HT-29 (cell line): ENCODE measurements at regions not wholly inside any gene's neighbourhood (a gene's known extent, or its start where the extent isn't known, plus 50 kb on each side); places are given as distances from the start of the nearest gene placed in this dataset.
"Not testable (repeated sequence)": the region's sequence is repeated elsewhere in the genome, so short reads cannot be mapped to it uniquely, and the experiment has no call there.

Experiments used
- DNase-seq: peaks from one replicate; pipeline ENCODE4 v3.0.0-alpha.2; 2015; ENCODE audit warnings: low spot score

- no peak for DNase-seq
Measured at GRCh38 chr7:42722716-42723115, 189.2 kb downstream of the C7orf25 start.

DNA sequence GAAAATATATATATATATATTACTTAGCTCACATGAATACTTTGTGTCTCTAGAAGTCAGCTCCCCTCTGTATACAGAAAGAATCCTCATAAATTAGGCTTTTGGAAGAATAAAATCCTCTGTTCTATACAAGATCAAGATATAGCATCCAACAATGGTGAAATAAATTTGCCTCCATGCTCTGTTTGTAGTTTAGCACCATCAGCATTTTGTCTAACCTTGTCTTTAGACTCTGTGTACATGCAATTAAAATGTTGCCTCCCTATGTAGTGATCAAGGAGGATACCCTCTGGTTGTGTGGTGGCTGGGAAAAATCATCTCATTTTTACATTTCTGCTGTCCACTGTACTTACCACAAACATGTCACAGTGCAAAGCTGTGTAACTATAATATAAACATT, 189.7 kb downstream of the C7orf25 start:
- DNase-seq: no peak

DNA sequence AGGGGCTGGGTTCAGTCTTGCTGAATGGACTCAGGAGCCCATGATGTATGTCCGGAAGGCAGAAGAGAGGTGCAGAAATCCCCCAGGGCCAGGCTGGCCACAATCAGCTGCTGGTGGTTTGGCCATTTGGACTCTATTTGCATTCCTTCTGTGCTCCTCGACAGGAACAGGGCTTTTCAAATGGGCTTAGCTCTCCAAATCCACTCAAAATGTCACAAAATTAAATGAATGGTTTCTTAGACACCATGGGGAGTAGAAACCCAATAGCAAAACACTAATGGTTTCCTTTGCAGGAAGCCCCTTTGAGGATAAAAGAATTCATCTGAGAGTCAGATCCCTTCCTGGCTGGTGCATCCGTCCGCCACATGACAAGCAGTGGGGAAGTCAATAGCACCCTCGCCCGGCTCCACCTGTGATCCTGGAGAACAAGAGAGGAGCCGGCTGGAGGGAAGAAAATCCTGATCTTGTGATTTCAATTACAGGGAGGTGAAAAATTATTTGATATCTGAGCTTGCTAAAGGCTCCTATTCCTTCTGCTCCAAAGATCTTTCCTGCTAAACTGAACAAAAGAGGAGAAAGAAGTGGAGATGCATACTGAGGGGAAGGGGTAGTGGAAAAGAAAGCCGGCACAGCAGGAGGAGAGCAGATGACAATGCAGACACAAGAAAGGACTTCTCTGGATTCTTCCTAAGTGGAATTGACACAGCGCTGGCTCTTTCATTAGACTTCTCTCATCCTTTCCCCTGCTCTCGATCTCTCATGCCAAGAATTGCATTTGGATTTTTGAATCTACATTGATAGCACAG, 190.7 kb downstream of the C7orf25 start:
- DNase-seq: no peak

DNA sequence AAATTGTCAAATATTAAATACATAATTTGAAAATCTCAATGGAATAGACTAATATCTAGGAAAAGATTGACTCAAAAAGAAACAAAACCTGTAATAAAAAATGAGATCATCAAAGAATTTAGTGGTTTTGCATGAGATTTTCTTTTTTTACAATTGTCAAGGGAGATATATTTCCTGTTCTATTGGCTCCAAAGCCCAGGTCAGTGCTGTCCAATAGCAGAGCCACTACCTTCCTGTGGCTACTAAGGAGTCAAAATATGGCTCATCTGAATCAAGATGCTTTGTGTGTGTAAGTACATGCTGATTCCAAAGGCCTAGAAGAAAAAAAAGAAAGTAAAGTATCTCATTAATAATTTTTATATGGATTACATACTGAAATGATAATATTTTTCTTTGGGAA, 191.9 kb downstream of the C7orf25 start:
- no peak for DNase-seq

GRCh38 chr7:42718466-42718865, 193.4 kb downstream of the C7orf25 start:
- not testable (repeated sequence) for DNase-seq

- no peak for DNase-seq
Measured at GRCh38 chr7:42714356-42714755, 197.5 kb downstream of the C7orf25 start.

DNA sequence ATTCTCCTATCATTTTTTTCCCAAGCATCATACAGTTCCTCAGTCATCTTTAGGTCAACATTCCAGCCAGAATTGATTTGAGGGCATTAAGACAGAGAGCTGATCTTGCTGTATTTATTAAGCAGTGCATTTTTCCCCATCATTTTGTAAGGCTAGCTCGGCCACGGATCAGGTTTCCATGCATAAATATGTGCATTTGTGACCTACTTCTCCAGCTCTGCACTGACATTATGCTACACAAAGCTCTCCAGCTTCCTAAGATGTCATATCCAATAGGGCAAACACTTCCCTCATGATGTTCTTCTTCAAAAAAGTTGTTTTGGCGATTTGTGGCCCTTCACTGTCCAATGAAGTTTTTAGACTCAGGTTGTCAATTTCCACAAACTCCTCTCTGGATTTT, 202.6 kb downstream of the C7orf25 start:
- DNase-seq: no peak

- DNase-seq: no peak
Measured at GRCh38 chr7:42704710-42705109, 207.2 kb downstream of the C7orf25 start.

- no peak for DNase-seq
Measured at GRCh38 chr7:42702647-42703046, 209.2 kb downstream of the C7orf25 start.

- DNase-seq: no peak
Measured at GRCh38 chr7:42700406-42701327, 211.2 kb downstream of the C7orf25 start.

DNA sequence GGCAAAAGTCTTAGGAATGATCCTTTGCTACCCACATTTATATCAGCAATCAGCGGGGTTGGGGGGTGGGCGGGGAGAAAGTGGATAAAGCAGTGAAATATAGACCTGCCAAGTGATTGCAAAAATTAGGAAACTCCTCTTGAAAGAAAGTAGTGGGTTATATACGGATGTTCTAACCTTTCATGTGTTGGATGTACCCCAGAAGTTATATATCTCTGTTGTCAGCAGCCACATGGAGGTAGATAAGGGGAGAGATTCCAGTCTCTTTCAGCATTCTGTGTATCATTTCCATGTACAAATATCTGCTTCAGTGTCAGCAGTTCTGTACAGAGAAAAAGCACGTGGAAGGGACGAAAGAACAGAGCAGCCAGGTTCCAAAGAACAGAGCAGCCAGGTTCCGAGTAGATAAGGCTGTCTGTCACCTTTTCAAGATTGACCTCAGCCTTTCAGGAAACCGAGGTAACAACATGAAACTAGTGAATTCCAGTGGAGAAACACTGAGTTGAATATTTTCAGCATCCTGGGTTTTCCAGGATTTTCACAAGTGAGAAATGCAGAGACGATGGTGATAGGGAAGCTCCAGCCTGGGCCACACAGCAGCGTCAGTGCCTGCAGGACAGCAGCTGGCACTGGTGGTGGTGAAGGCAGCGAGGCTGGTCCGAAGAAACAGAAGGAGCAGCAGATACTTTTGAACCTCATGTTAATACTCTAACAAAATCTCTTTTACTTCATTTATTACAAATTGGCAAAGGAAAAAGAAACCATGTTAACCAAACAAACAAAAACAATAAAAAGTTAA, 212.3 kb downstream of the C7orf25 start:
- no peak for DNase-seq

DNA sequence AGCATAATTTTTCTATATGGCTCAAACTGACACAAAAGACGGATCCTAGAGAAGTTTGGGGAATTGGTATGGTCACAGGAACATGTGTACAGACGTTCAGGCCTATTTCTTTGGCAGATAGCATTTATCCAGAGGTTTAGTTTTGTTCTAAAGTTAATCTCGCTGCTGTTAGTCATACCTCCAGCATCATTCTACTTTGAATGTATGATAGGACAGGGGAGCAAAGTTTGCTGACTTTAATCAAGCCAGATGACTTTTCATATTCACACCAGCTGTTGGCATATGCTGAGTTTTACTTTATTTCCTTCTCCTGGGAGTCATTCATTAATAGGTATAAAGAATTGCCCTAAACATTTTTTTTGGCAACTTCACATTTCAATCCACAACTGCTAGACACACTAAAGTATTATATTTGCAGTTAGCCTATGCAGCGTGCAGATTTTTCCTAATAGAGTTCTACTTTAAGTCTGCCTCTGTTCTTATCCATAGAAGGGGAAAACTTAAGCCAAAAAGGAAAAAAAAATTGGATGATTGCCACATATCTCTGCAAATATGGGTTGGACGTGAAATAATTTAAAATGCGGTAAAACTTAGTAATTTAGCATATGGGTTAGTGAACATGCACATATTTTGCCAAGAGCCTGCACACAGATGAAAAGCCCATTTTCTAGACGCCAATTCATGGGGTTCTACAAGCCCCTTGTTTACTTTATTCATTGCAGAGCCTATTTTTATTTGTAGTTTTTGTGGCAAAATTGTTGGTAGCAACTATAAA, 213.1 kb downstream of the C7orf25 start:
- DNase-seq: no peak

DNA sequence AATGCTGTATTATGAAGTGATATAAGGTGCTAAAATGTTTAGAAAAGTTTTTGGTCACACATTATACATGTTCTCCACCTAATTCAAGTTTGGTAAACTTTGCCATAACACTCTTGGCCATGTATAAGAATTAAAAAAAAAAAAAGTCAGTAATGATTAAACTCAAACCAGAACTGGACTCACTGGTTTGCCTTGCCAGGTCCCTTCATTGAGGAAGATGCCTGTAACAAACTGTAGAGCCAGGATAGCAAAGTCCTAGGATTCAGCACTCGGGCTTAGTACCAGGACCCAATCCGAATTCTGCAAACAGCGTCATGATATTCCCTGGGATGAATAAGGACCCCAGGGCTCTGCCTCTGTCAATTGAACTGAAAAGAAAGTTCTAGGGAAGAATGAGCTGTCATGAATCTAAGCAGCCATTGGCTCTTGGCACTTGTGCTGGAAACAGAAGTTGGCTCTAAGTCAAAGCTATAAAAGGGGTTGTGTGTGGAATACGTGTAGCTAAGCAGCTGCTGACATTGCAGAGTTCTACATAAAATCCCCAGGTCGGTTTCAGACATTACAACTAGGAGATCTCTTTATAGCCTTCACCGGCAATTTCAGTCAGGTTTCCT, 216.9 kb downstream of the C7orf25 start:
- no peak for DNase-seq

DNA sequence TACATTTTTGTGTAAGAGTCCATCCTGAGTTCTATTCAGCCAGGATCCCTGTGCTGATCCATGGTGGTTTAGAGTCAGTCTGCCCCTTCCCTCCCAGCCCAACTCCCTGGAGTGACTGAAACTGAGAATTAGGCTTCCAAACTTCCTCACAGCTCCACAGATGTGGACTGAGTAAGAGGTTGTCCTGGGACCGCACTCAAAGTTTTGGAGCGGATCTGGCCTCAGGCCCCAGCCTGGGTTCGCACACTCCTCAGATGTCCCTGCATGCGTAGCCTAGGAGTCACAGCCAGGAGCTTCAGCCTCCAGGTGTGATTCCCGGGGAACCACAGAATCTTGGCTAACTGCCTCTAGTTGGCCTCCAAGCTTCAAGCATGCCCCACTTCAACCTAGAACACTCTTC, 218.1 kb downstream of the C7orf25 start:
- no peak for DNase-seq

DNA sequence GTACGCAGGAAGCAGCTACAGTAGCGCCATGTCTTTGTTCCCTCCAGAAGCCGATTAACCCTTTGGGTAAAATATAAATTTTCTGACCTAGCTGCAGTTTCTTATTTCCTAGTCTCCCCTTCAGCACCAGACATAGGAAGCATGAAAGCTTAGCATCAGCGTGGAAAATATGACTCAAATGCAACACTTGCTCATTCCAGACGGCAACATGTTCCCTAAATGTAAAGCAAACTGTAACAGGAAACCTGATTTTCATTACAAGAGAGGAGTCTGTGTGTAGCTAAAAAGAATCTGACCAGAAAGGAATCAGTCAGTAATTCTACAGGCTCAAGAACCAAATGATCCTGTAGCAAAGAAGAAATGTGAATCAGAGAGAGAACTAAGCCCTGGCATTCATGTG, 219.2 kb downstream of the C7orf25 start:
- DNase-seq: no peak

- peak; percentile 44 for DNase-seq
Measured at GRCh38 chr7:42690794-42691639, 220.9 kb downstream of the C7orf25 start.

DNA sequence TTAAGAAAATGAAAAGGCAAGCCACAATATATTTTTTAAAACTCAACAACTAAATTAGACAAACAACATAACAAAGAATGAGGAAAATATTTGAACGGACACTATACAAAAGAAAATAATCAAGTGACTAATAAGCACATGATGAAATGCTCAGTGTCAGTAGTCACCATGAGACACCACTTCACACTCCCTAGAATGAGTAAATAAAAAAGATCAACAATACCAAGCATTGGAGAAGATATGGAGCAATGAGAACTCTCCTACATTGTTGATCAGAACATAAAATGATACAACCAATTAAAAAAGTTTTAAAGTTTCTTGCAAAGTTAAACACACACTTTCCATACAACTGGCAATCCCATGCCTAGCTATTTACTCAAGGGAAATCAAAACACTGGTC, 222.2 kb downstream of the C7orf25 start:
- DNase-seq: no peak

DNA sequence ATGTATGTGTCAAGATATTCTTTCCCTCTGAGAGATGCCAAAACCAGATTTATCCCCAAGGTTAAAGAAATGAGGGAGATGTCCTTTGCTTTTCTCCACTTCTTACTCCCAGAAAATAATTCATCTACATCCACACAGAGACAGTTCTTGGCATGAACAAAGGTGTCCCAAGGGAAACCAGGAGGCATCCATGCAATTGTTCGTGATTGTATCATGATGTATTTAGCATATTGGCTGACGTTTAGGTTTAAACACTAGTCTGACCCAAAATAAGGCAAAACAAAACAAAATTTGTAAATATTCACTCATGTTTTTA, 223.9 kb downstream of the C7orf25 start:
- no peak for DNase-seq

GRCh38 chr7:42687211-42688055, 224.4 kb downstream of the C7orf25 start:
- no peak for DNase-seq
